Activated T-helper 2 cell treated with anti-CD3 and anti-CD28 coated beads, Interferon-gamma antibody, Interleukin-2, Interleukin-4, amounts not matched to agents 10 μg/mL and 5 μg/mL and 100 μg/mL, durations not matched to agents 14 hours and 24 hours and 36 hours (primary cell): ENCODE measurements at regions not wholly inside any gene's neighbourhood (a gene's known extent, or its start where the extent isn't known, plus 50 kb on each side); places are given as distances from the start of the nearest gene placed in this dataset.

Experiments used
- DNase-seq: peaks from one replicate; pipeline ENCODE4 v3.0.0; 2021; ENCODE audit warnings: low spot score
- H3K27ac Mint-ChIP-seq: one replicate; pipeline ENCODE4 v1.8.0; 2021; ENCODE audit warnings: mixed read lengths
- H3K27me3 Mint-ChIP-seq: one replicate; pipeline ENCODE4 v1.8.0; 2021; ENCODE audit warnings: low read depth, mixed read lengths
- H3K36me3 Mint-ChIP-seq: one replicate; pipeline ENCODE4 v1.8.0; 2021; ENCODE audit warnings: low read depth, mixed read lengths
- H3K4me1 Mint-ChIP-seq: one replicate; pipeline ENCODE4 v1.8.0; 2021; ENCODE audit warnings: low read depth, mixed read lengths
- H3K4me3 Mint-ChIP-seq: one replicate; pipeline ENCODE4 v1.8.0; 2021; ENCODE audit warnings: low read depth, mild to moderate bottlenecking, moderate library complexity, mixed read lengths
- H3K9me3 Mint-ChIP-seq: one replicate; pipeline ENCODE4 v1.8.0; 2021; ENCODE audit warnings: mixed read lengths
- intact Hi-C: fragments of 100-400 bp; cut with micrococcal nuclease; formaldehyde crosslinking; loops from one replicate; pipeline ENCODE4 v1.15.1; 2023

GRCh38 chr6:120198033-120198432 is 848.5 kb upstream of the MAN1A1 start:
- H3K36me3 Mint-ChIP-seq = no peaks in the 10 kb centered on the region
- H3K27ac Mint-ChIP-seq = no peak overlapping the region
- no peak overlapping the region for H3K4me3 Mint-ChIP-seq
- no peaks in the 10 kb centered on the region for H3K4me1 Mint-ChIP-seq
- DNase-seq = no peak
- no peaks in the 10 kb centered on the region for H3K27me3 Mint-ChIP-seq
- intact Hi-C loops = no loop called here
- no peaks in the 10 kb centered on the region for H3K9me3 Mint-ChIP-seq

GRCh38 chr6:120186080-120186479 is 836.5 kb upstream of the MAN1A1 start:
- H3K27me3 Mint-ChIP-seq = no peaks in the 10 kb centered on the region
- no peak for DNase-seq
- no peaks in the 10 kb centered on the region for H3K9me3 Mint-ChIP-seq
- H3K4me3 Mint-ChIP-seq = no peak overlapping the region
- H3K4me1 Mint-ChIP-seq = no peaks in the 10 kb centered on the region
- H3K36me3 Mint-ChIP-seq = no peaks in the 10 kb centered on the region
- no peak overlapping the region for H3K27ac Mint-ChIP-seq
- intact Hi-C loops = no loop called here

GRCh38 chr6:120173250-120173649 is 823.7 kb upstream of the MAN1A1 start:
- no peaks in the 10 kb centered on the region for H3K9me3 Mint-ChIP-seq
- H3K27me3 Mint-ChIP-seq = no peaks in the 10 kb centered on the region
- H3K4me3 Mint-ChIP-seq = no peak overlapping the region
- no peak for DNase-seq
- no peaks in the 10 kb centered on the region for H3K36me3 Mint-ChIP-seq
- intact Hi-C loops = no loop called here
- no peak overlapping the region for H3K27ac Mint-ChIP-seq
- H3K4me1 Mint-ChIP-seq = no peaks in the 10 kb centered on the region

GRCh38 chr6:120164531-120164930 is 815.0 kb upstream of the MAN1A1 start:
- DNase-seq = no peak
- H3K27ac Mint-ChIP-seq = no peak overlapping the region
- no peaks in the 10 kb centered on the region for H3K36me3 Mint-ChIP-seq
- H3K4me1 Mint-ChIP-seq = no peaks in the 10 kb centered on the region
- H3K4me3 Mint-ChIP-seq = no peak overlapping the region
- intact Hi-C loops = no loop called here
- no peaks in the 10 kb centered on the region for H3K27me3 Mint-ChIP-seq
- H3K9me3 Mint-ChIP-seq = no peaks in the 10 kb centered on the region

- intact Hi-C loops = no loop called here
- H3K9me3 Mint-ChIP-seq = no peaks in the 10 kb centered on the region
- H3K36me3 Mint-ChIP-seq = no peaks in the 10 kb centered on the region
- no peak overlapping the region for H3K27ac Mint-ChIP-seq
- no peaks in the 10 kb centered on the region for H3K27me3 Mint-ChIP-seq
- DNase-seq = no peak
- no peak overlapping the region for H3K4me3 Mint-ChIP-seq
- no peaks in the 10 kb centered on the region for H3K4me1 Mint-ChIP-seq
Observed at GRCh38 chr6:120157873-120158272, 808.3 kb upstream of the MAN1A1 start.

GRCh38 chr6:120147071-120147871 is 797.7 kb upstream of the MAN1A1 start:
- Mint-ChIP-seq H3K4me3 (no peak overlapping the region), H3K36me3 (no peaks in the 10 kb centered on the region), H3K27ac (no peak overlapping the region), H3K4me1 (peaks cover 6% of the 10 kb centered on the region), H3K9me3 (peaks cover 11% of the 10 kb centered on the region), H3K27me3 (no peaks in the 10 kb centered on the region)
- DNase-seq = no peak
- intact Hi-C loops = no loop called here

- Mint-ChIP-seq H3K9me3 (no peaks in the 10 kb centered on the region), H3K4me1 (no peaks in the 10 kb centered on the region), H3K4me3 (no peak overlapping the region), H3K27me3 (no peaks in the 10 kb centered on the region), H3K36me3 (no peaks in the 10 kb centered on the region), H3K27ac (no peak overlapping the region)
- intact Hi-C loops = no loop called here
- DNase-seq = no peak
Observed at GRCh38 chr6:120141601-120142000, 792.0 kb upstream of the MAN1A1 start.

- Mint-ChIP-seq H3K27me3 (no peaks in the 10 kb centered on the region), H3K4me3 (no peak overlapping the region), H3K9me3 (no peaks in the 10 kb centered on the region), H3K4me1 (no peaks in the 10 kb centered on the region), H3K27ac (no peak overlapping the region), H3K36me3 (no peaks in the 10 kb centered on the region)
- no peak for DNase-seq
- intact Hi-C loops = no loop called here
Observed at GRCh38 chr6:120137492-120137891, 787.9 kb upstream of the MAN1A1 start.

- DNase-seq = no peak
- Mint-ChIP-seq H3K4me3 (no peak overlapping the region), H3K36me3 (no peaks in the 10 kb centered on the region), H3K27ac (no peak overlapping the region), H3K9me3 (no peaks in the 10 kb centered on the region), H3K27me3 (no peaks in the 10 kb centered on the region), H3K4me1 (no peaks in the 10 kb centered on the region)
- intact Hi-C loops = no loop called here
Observed at GRCh38 chr6:120129228-120129627, 779.7 kb upstream of the MAN1A1 start.

GRCh38 chr6:120122401-120122800 is 772.8 kb upstream of the MAN1A1 start:
- Mint-ChIP-seq H3K36me3 (no peaks in the 10 kb centered on the region), H3K4me1 (no peaks in the 10 kb centered on the region), H3K4me3 (no peak overlapping the region), H3K9me3 (no peaks in the 10 kb centered on the region), H3K27ac (no peak overlapping the region), H3K27me3 (no peaks in the 10 kb centered on the region)
- intact Hi-C loops = no loop called here
- DNase-seq = no peak

- intact Hi-C loops = no loop called here
- Mint-ChIP-seq H3K27ac (no peak overlapping the region), H3K4me3 (no peak overlapping the region), H3K9me3 (no peaks in the 10 kb centered on the region), H3K27me3 (no peaks in the 10 kb centered on the region), H3K36me3 (no peaks in the 10 kb centered on the region), H3K4me1 (no peaks in the 10 kb centered on the region)
- DNase-seq = no peak
Observed at GRCh38 chr6:120116343-120116742, 766.8 kb upstream of the MAN1A1 start.

GRCh38 chr6:120112980-120113379 is 763.4 kb upstream of the MAN1A1 start:
- no peak overlapping the region for H3K4me3 Mint-ChIP-seq
- DNase-seq = no peak
- H3K27me3 Mint-ChIP-seq = no peaks in the 10 kb centered on the region
- no peaks in the 10 kb centered on the region for H3K9me3 Mint-ChIP-seq
- H3K36me3 Mint-ChIP-seq = no peaks in the 10 kb centered on the region
- no peak overlapping the region for H3K27ac Mint-ChIP-seq
- intact Hi-C loops = no loop called here
- no peaks in the 10 kb centered on the region for H3K4me1 Mint-ChIP-seq

- no peaks in the 10 kb centered on the region for H3K27me3 Mint-ChIP-seq
- no peaks in the 10 kb centered on the region for H3K4me1 Mint-ChIP-seq
- H3K4me3 Mint-ChIP-seq = no peak overlapping the region
- H3K36me3 Mint-ChIP-seq = no peaks in the 10 kb centered on the region
- H3K27ac Mint-ChIP-seq = no peak overlapping the region
- H3K9me3 Mint-ChIP-seq = no peaks in the 10 kb centered on the region
- intact Hi-C loops = no loop called here
- DNase-seq = no peak
Observed at GRCh38 chr6:120111001-120111400, 761.4 kb upstream of the MAN1A1 start.
